ENCODE measurements at regions not wholly inside any gene's neighbourhood (a gene's known extent, or its start where the extent isn't known, plus 50 kb on each side); places are given as distances from the start of the nearest gene placed in this dataset.
A peak's percentile ranks its signal among the peaks of the same experiment; 100 is the strongest.

DNA sequence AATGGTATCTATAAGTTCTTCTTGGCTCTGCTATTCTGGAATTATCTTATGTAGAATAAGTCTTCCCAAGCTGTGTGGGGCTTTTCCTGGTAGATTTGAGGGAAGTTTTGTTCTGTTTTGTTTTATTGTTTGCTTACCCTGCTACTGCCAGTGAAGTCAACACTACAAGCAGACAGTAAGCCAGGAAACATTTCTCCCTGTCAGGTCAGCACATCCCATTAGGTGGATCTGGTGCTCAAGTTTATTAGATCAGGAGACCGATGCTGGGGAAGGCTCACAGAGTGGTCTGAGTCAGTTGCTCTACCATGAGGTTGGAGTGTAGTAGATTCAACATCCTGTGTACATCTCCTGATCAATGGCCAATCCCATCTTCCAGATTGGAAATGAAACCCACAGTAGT lies 79.1 kb downstream of the ADRB2 start:
- peaks cover 0 to 4% (median 0%) of the 10 kb centered on the region in 3 donors for H3K4me1 Mint-ChIP-seq
- no peaks in the 10 kb centered on the region for H3K9me3 Mint-ChIP-seq
- peaks cover 0 to 8% (median 5%) of the 10 kb centered on the region in 3 donors for H3K27me3 Mint-ChIP-seq
- DNase-seq (no peak), ATAC-seq (ENCODE audit: low read depth in 2 of 2) (no peak)
- H3K4me3 Mint-ChIP-seq = no peak overlapping the region
- no peak overlapping the region for H3K27ac Mint-ChIP-seq
- no peaks in the 10 kb centered on the region for H3K36me3 Mint-ChIP-seq

DNA sequence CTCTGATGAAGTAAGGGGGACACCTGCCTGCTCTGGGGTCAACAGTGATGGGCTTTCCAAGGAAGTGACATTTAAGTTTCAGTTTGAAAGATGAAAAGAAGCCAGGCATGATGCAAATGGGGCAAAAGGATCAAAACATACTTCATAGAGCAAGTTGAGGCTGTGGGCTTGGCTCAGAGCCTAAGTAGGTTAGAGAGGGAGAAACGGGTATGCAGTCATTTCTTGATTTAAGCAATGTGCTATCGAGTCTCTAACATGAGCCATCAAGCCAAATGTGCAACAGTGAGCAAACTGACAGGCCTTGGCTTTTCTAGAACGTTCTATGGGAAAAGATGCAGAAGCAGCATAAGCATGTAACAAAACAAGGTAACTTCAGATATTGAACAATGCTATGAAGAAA lies 80.6 kb downstream of the ADRB2 start:
- Mint-ChIP-seq H3K9me3 (no peaks in the 10 kb centered on the region), H3K27ac (no peak overlapping the region), H3K27me3 (peaks cover 0 to 8% (median 5%) of the 10 kb centered on the region in 3 donors), H3K4me3 (no peak overlapping the region), H3K4me1 (peaks cover 0 to 4% (median 0%) of the 10 kb centered on the region in 3 donors), H3K36me3 (no peaks in the 10 kb centered on the region)
- DNase-seq (no peak), ATAC-seq (ENCODE audit: low read depth in 2 of 2) (no peak)

DNA sequence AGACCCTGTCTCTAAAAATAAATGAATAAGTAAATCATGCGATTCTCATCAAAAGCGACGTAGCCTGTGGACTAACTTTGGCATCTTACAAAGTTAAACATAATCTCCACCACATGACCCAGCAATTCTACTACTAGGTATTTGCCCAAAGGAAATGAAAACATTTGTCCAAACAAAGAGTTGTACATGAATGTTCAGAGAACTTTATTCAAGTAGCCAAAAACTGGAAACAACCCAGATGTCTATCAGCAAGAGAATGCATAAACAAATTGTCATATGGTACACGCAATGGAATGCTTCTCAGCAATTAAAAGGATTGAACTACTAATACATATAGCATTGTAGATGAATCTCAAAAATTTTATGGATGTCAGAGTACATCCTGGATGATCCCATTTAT lies 82.6 kb downstream of the ADRB2 start:
- no peak for DNase-seq
- H3K27me3 Mint-ChIP-seq = peaks cover 0 to 8% (median 5%) of the 10 kb centered on the region in 3 donors
- no peak overlapping the region for H3K4me3 Mint-ChIP-seq
- no peaks in the 10 kb centered on the region for H3K36me3 Mint-ChIP-seq
- H3K9me3 Mint-ChIP-seq = no peaks in the 10 kb centered on the region
- ATAC-seq (ENCODE audit: low read depth in 2 of 2) = no peak
- H3K4me1 Mint-ChIP-seq = peaks cover 0 to 8% (median 0%) of the 10 kb centered on the region in 3 donors
- H3K27ac Mint-ChIP-seq = no peak overlapping the region

DNA sequence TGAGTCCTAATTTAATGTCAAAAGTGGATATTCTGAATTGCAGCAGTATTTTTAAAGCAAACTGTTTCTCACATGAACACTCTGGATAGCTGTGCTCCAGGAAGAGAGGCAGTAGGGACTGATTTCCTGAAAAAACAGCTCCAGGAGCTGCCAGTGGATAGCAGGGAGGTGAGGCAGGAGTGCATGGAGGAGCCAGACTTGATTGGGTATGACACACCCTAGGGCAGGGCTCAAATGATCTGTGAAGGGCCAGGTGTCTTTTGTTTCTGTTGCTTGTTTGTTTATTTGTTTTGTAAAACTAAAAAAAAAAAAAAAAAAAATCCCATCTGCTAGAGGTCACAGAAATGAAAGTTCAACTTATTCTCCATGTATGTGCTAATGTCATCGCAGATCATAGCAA lies 83.4 kb downstream of the ADRB2 start:
- no peaks in the 10 kb centered on the region for H3K9me3 Mint-ChIP-seq
- ATAC-seq (ENCODE audit: low read depth in 2 of 2) = no peak
- peaks cover 0 to 8% (median 5%) of the 10 kb centered on the region in 3 donors for H3K27me3 Mint-ChIP-seq
- no peak overlapping the region for H3K4me3 Mint-ChIP-seq
- H3K36me3 Mint-ChIP-seq = no peaks in the 10 kb centered on the region
- H3K4me1 Mint-ChIP-seq = peaks cover 0 to 8% (median 0%) of the 10 kb centered on the region in 3 donors
- no peak overlapping the region for H3K27ac Mint-ChIP-seq
- DNase-seq = no peak

DNA sequence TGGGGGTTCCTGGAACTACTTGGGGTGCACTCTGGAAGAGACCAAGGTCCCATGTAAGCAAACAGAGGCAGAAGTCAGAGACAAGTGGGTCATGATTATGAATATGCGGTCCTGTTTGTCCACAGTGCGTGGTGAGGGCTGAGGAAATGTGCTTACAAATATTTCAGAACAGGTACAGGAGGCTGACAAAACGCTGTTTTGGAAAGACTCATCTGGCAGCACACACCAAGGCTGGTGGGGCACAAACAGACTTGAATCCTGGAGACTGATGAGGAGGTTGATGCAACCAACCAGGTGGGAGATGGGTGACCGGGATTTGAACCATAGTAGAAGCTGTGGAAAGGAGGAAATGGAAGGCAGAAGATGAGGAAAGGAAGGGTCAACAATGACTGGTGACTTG lies 83.8 kb downstream of the ADRB2 start:
- Mint-ChIP-seq H3K4me1 (peaks cover 0 to 8% (median 0%) of the 10 kb centered on the region in 3 donors), H3K4me3 (no peak overlapping the region), H3K9me3 (no peaks in the 10 kb centered on the region), H3K27ac (no peak overlapping the region), H3K36me3 (no peaks in the 10 kb centered on the region), H3K27me3 (peaks cover 0 to 8% (median 5%) of the 10 kb centered on the region in 3 donors)
- ATAC-seq (ENCODE audit: low read depth in 2 of 2) = no peak
- DNase-seq = no peak

DNA sequence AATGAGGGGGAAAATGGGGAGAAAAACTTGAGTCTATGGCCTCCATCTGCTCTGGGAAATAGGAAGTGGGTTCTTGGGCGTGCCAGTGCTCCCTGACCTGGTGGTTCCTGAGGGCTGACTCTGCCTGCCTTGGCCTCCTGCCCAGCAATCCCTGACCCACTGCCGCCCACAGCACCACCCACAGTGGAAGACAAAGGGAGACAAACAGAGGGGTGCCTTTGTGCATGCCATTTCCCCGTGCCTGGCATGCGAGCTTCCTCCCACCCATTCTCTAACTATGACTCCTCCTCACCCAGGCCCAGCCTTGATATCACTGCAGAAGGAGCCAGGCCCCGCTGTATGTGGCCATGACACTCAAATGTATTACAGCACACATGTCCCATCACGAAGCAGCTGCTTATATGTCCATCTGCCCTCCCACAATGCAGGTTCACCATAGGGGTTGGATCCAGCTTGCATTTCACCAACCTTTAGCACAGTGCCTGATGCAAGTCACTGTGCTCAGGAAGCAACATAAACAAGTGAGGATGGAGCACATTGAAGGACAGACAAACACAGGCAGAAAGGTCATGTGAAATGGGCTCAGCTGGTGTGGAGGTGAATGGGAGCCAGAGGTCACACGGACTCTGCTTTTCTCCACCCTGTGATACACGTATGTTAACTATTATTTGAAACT lies 84.4 kb downstream of the ADRB2 start:
- Mint-ChIP-seq H3K27ac (peak overlapping the region in 1 of 6 donors; percentile 50), H3K36me3 (no peaks in the 10 kb centered on the region), H3K9me3 (no peaks in the 10 kb centered on the region), H3K4me1 (peaks cover 0 to 8% (median 0%) of the 10 kb centered on the region in 3 donors), H3K27me3 (peaks cover 0 to 8% (median 5%) of the 10 kb centered on the region in 3 donors), H3K4me3 (no peak overlapping the region)
- no peak for ATAC-seq (ENCODE audit: low read depth in 2 of 2)
- DNase-seq = no peak

DNA sequence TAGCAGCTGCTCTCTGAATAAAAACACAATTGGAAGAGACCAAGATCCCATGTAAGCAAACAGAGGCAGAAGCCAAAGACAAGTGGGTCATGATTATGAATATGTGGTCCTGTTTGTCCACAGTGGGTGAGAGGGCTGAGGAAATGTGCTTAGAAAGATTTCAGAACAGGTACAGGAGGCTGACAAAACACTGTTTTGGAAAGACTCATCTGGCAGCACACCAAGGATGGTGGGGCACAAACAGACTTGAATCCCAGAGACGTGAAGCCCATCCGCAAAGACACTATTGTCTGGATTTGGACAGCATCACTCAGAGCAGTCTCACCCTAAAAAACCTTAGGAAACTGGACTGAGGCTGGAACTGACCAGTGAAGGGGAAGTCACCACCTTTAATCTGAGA lies 85.0 kb downstream of the ADRB2 start:
- Mint-ChIP-seq H3K27ac (peak overlapping the region in 1 of 6 donors; percentile 50), H3K36me3 (no peaks in the 10 kb centered on the region), H3K27me3 (peaks cover 0 to 8% (median 5%) of the 10 kb centered on the region in 3 donors), H3K4me1 (peaks cover 0 to 8% (median 0%) of the 10 kb centered on the region in 3 donors), H3K4me3 (no peak overlapping the region), H3K9me3 (no peaks in the 10 kb centered on the region)
- no peak for DNase-seq
- no peak for ATAC-seq (ENCODE audit: low read depth in 2 of 2)

DNA sequence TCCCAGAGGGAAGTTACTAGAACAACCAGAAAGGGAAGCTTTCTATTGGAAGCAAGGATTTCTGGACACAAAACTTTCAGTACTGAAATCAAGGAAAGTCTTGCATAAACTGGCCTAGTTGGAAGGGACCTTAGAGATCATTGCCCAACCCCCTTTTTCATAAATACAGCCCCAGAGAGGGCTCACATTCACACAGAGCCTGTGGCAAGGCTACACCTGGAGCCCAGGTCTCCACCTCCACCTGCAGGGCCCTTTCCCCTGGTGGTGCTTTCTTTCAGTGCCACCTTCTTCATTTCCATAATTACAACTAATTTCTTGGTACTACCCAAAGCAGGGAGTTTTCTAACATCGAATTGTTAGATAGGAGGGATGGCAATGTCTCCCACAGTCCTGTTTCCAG lies 85.7 kb downstream of the ADRB2 start:
- H3K4me1 Mint-ChIP-seq = peaks cover 0 to 4% (median 0%) of the 10 kb centered on the region in 3 donors
- H3K27ac Mint-ChIP-seq = no peak overlapping the region
- H3K36me3 Mint-ChIP-seq = no peaks in the 10 kb centered on the region
- ATAC-seq (ENCODE audit: low read depth in 2 of 2) (no peak), DNase-seq (no peak)
- H3K9me3 Mint-ChIP-seq = no peaks in the 10 kb centered on the region
- no peak overlapping the region for H3K4me3 Mint-ChIP-seq
- peaks cover 0 to 4% (median 4%) of the 10 kb centered on the region in 3 donors for H3K27me3 Mint-ChIP-seq

DNA sequence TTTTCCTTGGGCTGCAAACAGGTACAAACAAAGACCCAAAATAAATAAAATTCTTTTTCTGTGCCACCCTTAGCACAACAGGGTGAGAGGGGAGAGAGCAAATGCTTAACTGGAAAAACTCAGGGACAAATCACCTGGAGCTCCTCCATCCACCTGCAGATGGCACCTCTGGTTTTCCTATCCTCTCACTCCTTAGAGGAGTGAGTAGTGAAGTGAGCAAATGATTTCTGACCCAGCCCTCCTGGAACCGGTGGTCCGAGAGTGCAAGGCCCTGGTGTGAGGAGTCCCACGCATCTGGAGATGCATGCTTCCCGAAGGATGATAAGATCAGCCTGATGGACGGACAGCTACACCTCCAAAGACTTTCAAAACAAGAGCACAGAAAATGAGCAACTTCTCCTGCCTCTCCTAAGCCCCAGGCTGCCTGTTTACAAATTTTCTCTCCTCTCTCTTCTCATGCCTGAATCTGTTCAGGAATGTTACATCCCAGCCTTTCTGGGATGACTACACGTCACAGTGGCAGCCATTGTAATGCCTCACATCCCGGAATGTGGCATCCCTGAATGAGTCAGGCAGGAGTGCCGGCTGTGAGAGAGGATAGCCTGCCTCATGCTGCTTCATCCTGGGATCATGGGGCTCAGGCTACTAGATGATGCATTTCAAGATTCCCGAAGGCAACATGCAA lies 86.4 kb downstream of the ADRB2 start:
- Mint-ChIP-seq H3K4me3 (no peak overlapping the region), H3K9me3 (no peaks in the 10 kb centered on the region), H3K4me1 (peaks cover 0 to 4% (median 0%) of the 10 kb centered on the region in 3 donors), H3K36me3 (no peaks in the 10 kb centered on the region), H3K27ac (peak overlapping the region in 1 of 6 donors; percentile 42), H3K27me3 (no peaks in the 10 kb centered on the region)
- DNase-seq (no peak), ATAC-seq (ENCODE audit: low read depth in 2 of 2) (no peak)

DNA sequence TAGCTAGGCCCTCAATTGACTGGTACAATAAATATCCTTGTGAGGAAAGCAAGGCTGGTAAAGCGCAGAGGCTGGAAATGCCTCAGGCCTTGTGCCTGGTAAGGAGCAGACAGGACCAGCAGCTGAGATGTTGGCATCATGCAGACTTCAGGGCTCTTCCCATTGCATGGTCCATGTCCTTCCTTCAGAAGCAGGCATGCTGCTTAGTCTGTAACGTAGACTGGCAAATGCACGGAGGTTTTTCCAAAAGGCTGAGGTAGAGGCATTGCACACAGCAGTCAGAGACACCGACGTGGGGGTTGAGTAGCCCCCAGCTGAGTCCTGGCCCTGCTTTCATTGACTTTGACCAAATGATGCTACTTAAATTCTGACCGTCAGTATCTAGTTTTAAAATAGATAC lies 87.1 kb downstream of the ADRB2 start:
- Mint-ChIP-seq H3K27ac (no peak overlapping the region), H3K4me3 (no peak overlapping the region), H3K4me1 (peaks cover 0 to 4% (median 0%) of the 10 kb centered on the region in 3 donors), H3K9me3 (no peaks in the 10 kb centered on the region), H3K36me3 (no peaks in the 10 kb centered on the region), H3K27me3 (no peaks in the 10 kb centered on the region)
- ATAC-seq (ENCODE audit: low read depth in 2 of 2) (no peak), DNase-seq (no peak)

DNA sequence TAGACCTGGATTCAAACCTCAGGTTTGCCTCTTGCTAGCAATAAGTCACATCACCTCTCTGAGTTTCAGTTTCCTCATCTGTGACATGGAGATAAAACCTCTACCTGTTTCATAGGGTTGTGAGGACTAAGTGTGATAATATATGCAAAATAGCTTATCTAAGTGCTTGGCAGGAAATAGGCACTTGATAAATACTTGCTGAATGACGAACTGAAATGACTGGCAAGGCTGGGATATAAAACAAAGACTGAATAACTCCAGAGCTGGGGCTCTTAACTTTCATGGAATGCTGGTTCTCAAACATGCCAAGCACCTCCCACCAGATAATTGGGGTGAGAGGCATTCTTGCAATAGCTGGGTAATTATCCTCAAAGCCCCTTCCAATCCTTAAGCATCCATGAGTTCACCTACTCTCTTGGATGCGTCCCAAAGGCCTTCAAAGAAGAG lies 87.6 kb downstream of the ADRB2 start:
- peak overlapping the region in 1 of 6 donors; percentile 86 for H3K27ac Mint-ChIP-seq
- no peaks in the 10 kb centered on the region for H3K36me3 Mint-ChIP-seq
- no peaks in the 10 kb centered on the region for H3K27me3 Mint-ChIP-seq
- ATAC-seq (ENCODE audit: low read depth in 2 of 2) = no peak
- no peaks in the 10 kb centered on the region for H3K9me3 Mint-ChIP-seq
- H3K4me1 Mint-ChIP-seq = peaks cover 0 to 4% (median 0%) of the 10 kb centered on the region in 3 donors
- no peak for DNase-seq
- no peak overlapping the region for H3K4me3 Mint-ChIP-seq

DNA sequence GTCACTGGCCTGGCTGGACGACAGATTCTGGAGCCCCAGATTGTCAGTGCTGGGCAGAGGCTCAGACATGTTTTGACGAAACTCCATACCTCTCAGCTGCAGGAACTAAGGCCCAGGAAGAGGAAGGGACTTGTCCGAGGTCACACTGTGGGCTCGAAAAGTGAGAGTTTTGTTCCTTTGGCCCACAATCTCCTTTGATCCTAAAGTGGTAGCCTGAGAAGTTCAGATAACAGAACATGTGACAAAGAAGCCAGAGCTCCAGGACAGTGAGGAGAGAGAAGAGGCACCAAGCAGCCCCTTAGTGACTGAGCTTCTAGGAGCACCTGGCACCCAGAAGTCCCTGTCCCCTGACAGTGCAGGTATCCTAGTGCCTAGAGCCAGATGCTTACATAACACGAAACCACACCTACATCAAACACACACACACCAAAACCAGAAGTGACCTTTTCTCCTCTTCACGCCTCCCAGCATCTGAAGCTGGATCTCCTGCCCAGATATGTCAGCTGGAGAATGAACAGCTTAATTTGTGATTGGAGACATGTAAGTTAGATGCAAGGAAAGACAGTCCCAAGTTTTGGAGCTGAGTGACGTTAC lies 88.9 kb downstream of the ADRB2 start:
- DNase-seq = no peak
- Mint-ChIP-seq H3K4me3 (no peak overlapping the region), H3K36me3 (no peaks in the 10 kb centered on the region), H3K4me1 (peaks cover 0 to 6% (median 2%) of the 10 kb centered on the region in 3 donors), H3K9me3 (no peaks in the 10 kb centered on the region), H3K27ac (no peak overlapping the region), H3K27me3 (peaks cover 0 to 4% (median 4%) of the 10 kb centered on the region in 3 donors)
- no peak for ATAC-seq (ENCODE audit: low read depth in 2 of 2)

DNA sequence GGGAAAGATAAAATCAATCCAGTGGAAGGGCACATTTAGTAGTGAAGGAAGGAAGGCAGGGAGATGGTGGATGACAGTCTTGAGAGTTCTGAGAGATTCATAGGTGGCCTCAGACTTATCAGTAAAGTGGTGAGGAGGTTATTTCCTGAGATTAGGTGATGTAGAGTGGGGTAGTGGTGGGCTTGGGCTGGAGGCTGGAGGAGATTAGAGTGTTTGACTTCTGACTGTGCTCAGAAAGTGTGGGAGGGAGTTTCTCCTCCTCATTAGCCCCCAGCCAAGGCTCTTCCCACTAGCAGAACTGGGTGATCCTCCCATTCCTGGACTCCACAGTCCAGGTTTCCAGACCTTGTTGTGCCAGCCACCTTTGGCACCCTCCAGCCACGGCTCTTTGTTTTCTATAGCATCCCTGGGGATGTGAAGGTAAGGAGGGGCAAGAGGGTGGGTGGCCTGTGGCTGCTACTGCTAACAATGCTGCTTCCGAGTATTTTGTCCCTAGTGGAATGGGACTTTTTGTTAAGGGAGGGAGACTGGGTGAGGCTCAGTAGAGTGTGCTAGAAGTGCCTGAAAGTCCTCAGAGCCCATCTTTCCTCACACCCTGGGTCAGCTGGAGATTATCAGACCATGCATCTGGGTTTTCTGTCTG lies 94.4 kb downstream of the ADRB2 start:
- Mint-ChIP-seq H3K4me3 (no peak overlapping the region), H3K4me1 (peaks cover 0 to 6% (median 2%) of the 10 kb centered on the region in 3 donors), H3K36me3 (peaks cover 0 to 4% of the 10 kb centered on the region in 2 donors), H3K27ac (peak overlapping the region in 2 of 6 donors; percentile 4 to 91), H3K27me3 (peaks cover 15 to 36% (median 27%) of the 10 kb centered on the region in 3 donors), H3K9me3 (no peaks in the 10 kb centered on the region)
- ATAC-seq (ENCODE audit: low read depth in 2 of 2) (no peak), DNase-seq (no peak)

Measured in naive B cell (primary cell).